Left ventricle myocardium inferior (tissue), 1 donor: ENCODE measurements at regions not wholly inside any gene's neighbourhood (a gene's known extent, or its start where the extent isn't known, plus 50 kb on each side); places are given as distances from the start of the nearest gene placed in this dataset.

Source experiments
- DNase-seq: peaks from one replicate; pipeline ENCODE4 v3.0.0-alpha.2; 2020
- H3K27ac ChIP-seq: fragments of 200-600 bp; replicated peaks from 2 replicates; pipeline ENCODE4 v1.8.0; 2021
- H3K27me3 ChIP-seq: fragments of 200-600 bp; 2 replicates; pipeline ENCODE4 v1.8.0; 2021; ENCODE audit warnings: low read depth
- H3K36me3 ChIP-seq: fragments of 200-600 bp; 2 replicates; pipeline ENCODE4 v1.8.0; 2021
- H3K4me1 ChIP-seq: fragments of 200-600 bp; 2 replicates; pipeline ENCODE4 v1.8.0; 2021
- H3K4me3 ChIP-seq: fragments of 200-600 bp; 2 replicates; pipeline ENCODE4 v1.8.0; 2021; ENCODE audit warnings: mild to moderate bottlenecking, moderate library complexity
- H3K9me3 ChIP-seq: fragments of 200-600 bp; replicated peaks from 2 replicates; pipeline ENCODE4 v1.8.0; 2021
- CTCF ChIP-seq: fragments of 200-600 bp; IDR thresholded peaks from 2 replicates; pipeline ENCODE4 v1.8.0; 2021; ENCODE audit warnings: antibody characterized with exemption, mild to moderate bottlenecking, borderline replicate concordance
- intact Hi-C: fragments of 100-400 bp; cut with micrococcal nuclease; formaldehyde crosslinking; loops from one replicate; pipeline ENCODE4 v1.11.0; 2022
- donor health status: DM: no; HTN: yes; CAD: no; lungs with severe emphysema.

GRCh38 chr4:156362581-156362980 is 408.9 kb upstream of the CTSO start:
- no peak overlapping the region for H3K27ac ChIP-seq
- no peaks in the 10 kb centered on the region for H3K4me1 ChIP-seq
- intact Hi-C loops, result no loop called here
- H3K9me3 ChIP-seq, result peaks cover 4% of the 10 kb centered on the region
- H3K4me3 ChIP-seq, result no peak overlapping the region
- H3K27me3 ChIP-seq, result no peaks in the 10 kb centered on the region
- no peaks in the 10 kb centered on the region for H3K36me3 ChIP-seq
- no peak for DNase-seq
- TF ChIP-seq CTCF, result no peak

- Histone ChIP-seq H3K4me3 (no peak overlapping the region), H3K4me1 (no peaks in the 10 kb centered on the region), H3K9me3 (no peaks in the 10 kb centered on the region), H3K27ac (no peak overlapping the region), H3K27me3 (no peaks in the 10 kb centered on the region), H3K36me3 (no peaks in the 10 kb centered on the region)
- no peak for DNase-seq
- no peak for TF ChIP-seq CTCF
- intact Hi-C loops, result no loop called here
These were observed 393.9 kb upstream of the CTSO start for GRCh38 chr4:156347412-156348075.

GRCh38 chr4:156346959-156347385 is 393.3 kb upstream of the CTSO start:
- Histone ChIP-seq H3K4me3 (no peak overlapping the region), H3K4me1 (no peaks in the 10 kb centered on the region), H3K27me3 (no peaks in the 10 kb centered on the region), H3K9me3 (no peaks in the 10 kb centered on the region), H3K27ac (no peak overlapping the region), H3K36me3 (no peaks in the 10 kb centered on the region)
- no peak for DNase-seq
- intact Hi-C loops, result no loop called here
- TF ChIP-seq CTCF, result no peak

- Histone ChIP-seq H3K4me3 (no peak overlapping the region), H3K9me3 (no peaks in the 10 kb centered on the region), H3K4me1 (no peaks in the 10 kb centered on the region), H3K36me3 (no peaks in the 10 kb centered on the region), H3K27me3 (no peaks in the 10 kb centered on the region), H3K27ac (no peak overlapping the region)
- no peak for TF ChIP-seq CTCF
- intact Hi-C loops, result no loop called here
- no peak for DNase-seq
These were observed 390.7 kb upstream of the CTSO start for GRCh38 chr4:156344397-156344796.

- no peaks in the 10 kb centered on the region for H3K4me1 ChIP-seq
- no peak for DNase-seq
- intact Hi-C loops, result no loop called here
- no peaks in the 10 kb centered on the region for H3K27me3 ChIP-seq
- H3K36me3 ChIP-seq, result no peaks in the 10 kb centered on the region
- no peaks in the 10 kb centered on the region for H3K9me3 ChIP-seq
- no peak for TF ChIP-seq CTCF
- no peak overlapping the region for H3K27ac ChIP-seq
- H3K4me3 ChIP-seq, result no peak overlapping the region
These were observed 382.8 kb upstream of the CTSO start for GRCh38 chr4:156336511-156336910.
